ENCODE measurements at regions not wholly inside any gene's neighbourhood (a gene's known extent, or its start where the extent isn't known, plus 50 kb on each side); places are given as distances from the start of the nearest gene placed in this dataset.

DNA sequence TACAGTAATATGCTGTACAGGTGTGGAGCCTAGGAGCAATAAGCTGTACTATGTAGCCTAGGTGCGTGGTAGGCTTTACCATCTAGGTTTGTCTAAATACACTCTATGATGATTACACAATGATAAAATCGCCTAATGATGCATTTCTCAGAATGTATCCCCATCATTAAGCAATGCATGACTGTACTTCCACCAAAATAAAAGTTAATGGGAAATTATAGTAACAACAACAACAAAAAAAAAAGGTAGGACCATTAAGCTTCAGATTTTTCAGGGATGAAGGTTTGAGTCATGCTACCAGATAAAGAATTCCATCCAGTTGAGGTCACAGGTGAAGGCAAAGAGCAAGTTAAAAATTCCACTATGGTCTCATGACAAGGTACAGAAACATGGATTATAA is 68.2 kb downstream of the MAGEA10 start:
- FAIRE-seq (no peak), DNase-seq (ENCODE audit: low read depth, low spot score) (no peak), ATAC-seq (no peak)
- no peak overlapping the region for H3K4me2 ChIP-seq (ENCODE audit: control insufficient read depth, insufficient read depth)
- no peaks in the 10 kb centered on the region for H4K20me1 ChIP-seq (ENCODE audit: control insufficient read depth, insufficient read depth)
- BruUV-seq (replicated peaks): no TSS peak
- intact Hi-C loops (cut with micrococcal nuclease; ENCODE audit: unreplicated experiment): no loop called here
- no peaks in the 10 kb centered on the region for H3K9me3 ChIP-seq (replicated peaks; ENCODE audit: control insufficient read depth, insufficient read depth, low read length)
- ChIA-PET SMC1A (ENCODE audit: uncharacterized antibody, unreplicated experiment) (interaction anchor here (0.6 kb wide), 1 partner anchor 711 kb away, joined by 3 read pairs; no protein-coding TSS in a partner anchor), RAD21 (ENCODE audit: unreplicated experiment) (no interaction called here), POLR2A (no interaction called here), CTCF (no interaction called here)
- H2AFZ ChIP-seq (ENCODE audit: control insufficient read depth, low read depth, low read length): no peak overlapping the region
- H3K27me3 ChIP-seq (replicated peaks in 1 of 2; ENCODE audit: control insufficient read depth in 2 of 2, insufficient read depth in 2 of 2, low read length in 1 of 2): no peaks in the 10 kb centered on the region
- H3K4me3 ChIP-seq: no peak overlapping the region
- H3K9ac ChIP-seq (ENCODE audit: control insufficient read depth, insufficient read depth, low read length): no peak overlapping the region
- H3K4me1 ChIP-seq (ENCODE audit: control insufficient read depth, insufficient read depth, low read length): no peaks in the 10 kb centered on the region
- H3K36me3 ChIP-seq (ENCODE audit: control insufficient read depth in 2 of 2, insufficient read depth in 2 of 2, low read length in 1 of 2): no peaks in the 10 kb centered on the region
- no peak for TF ChIP-seq ZSCAN29 (IDR thresholded peaks at IDR 0.05)
- TF ChIP-seq SMC3 (IDR thresholded peaks at IDR 0.05; ENCODE audit: borderline replicate concordance, low read length): no peak
- TF ChIP-seq SIX5 (IDR thresholded peaks at IDR 0.05; ENCODE audit: low read depth, low read length, severe bottlenecking): no peak
- no peak for TF ChIP-seq TAF1 (IDR thresholded peaks at IDR 0.05; ENCODE audit: borderline replicate concordance, low read depth, low read length)
- TF ChIP-seq IRF3 (IDR thresholded peaks at IDR 0.05): no peak
- TF ChIP-seq, protein P1, sequence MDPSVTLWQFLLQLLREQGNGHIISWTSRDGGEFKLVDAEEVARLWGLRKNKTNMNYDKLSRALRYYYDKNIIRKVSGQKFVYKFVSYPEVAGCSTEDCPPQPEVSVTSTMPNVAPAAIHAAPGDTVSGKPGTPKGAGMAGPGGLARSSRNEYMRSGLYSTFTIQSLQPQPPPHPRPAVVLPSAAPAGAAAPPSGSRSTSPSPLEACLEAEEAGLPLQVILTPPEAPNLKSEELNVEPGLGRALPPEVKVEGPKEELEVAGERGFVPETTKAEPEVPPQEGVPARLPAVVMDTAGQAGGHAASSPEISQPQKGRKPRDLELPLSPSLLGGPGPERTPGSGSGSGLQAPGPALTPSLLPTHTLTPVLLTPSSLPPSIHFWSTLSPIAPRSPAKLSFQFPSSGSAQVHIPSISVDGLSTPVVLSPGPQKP (IDR thresholded peaks at IDR 0.05; ENCODE audit: low read depth, low read length): no peak
- no peak for TF ChIP-seq MYB (IDR thresholded peaks at IDR 0.05; ENCODE audit: borderline replicate concordance, low read depth, low read length)
- H3K79me2 ChIP-seq (ENCODE audit: control insufficient read depth, insufficient read depth, low read length): no peaks in the 10 kb centered on the region
- 6% methylated on average over 2 of the region's 2 CpGs for WGBS (ENCODE audit: insufficient coverage, insufficient replicate concordance, low lambda C conversion rate, missing lambda C conversion rate)
- in situ Hi-C loops (cut with MboI): no loop called here
- no peak overlapping the region for H3K27ac ChIP-seq (ENCODE audit: control insufficient read depth, insufficient read depth)

- no peaks in the 10 kb centered on the region for H3K4me1 ChIP-seq (ENCODE audit: control insufficient read depth, insufficient read depth, low read length)
- no peaks in the 10 kb centered on the region for H3K27me3 ChIP-seq (replicated peaks in 1 of 2; ENCODE audit: control insufficient read depth in 2 of 2, insufficient read depth in 2 of 2, low read length in 1 of 2)
- no peaks in the 10 kb centered on the region for H3K36me3 ChIP-seq (ENCODE audit: control insufficient read depth in 2 of 2, insufficient read depth in 2 of 2, low read length in 1 of 2)
- CTCF ChIA-PET: no interaction called here
- no TSS peak for BruUV-seq (replicated peaks)
- POLR2A ChIA-PET: no interaction called here
- H3K9me3 ChIP-seq (replicated peaks; ENCODE audit: control insufficient read depth, insufficient read depth, low read length): no peaks in the 10 kb centered on the region
- H4K20me1 ChIP-seq (ENCODE audit: control insufficient read depth, insufficient read depth): no peaks in the 10 kb centered on the region
- ATAC-seq (no peak), FAIRE-seq (no peak), DNase-seq (ENCODE audit: low read depth, low spot score) (no peak)
- intact Hi-C loops (cut with micrococcal nuclease; ENCODE audit: unreplicated experiment): no loop called here
- SMC1A ChIA-PET (ENCODE audit: uncharacterized antibody, unreplicated experiment): no interaction called here
- H3K79me2 ChIP-seq (ENCODE audit: control insufficient read depth, insufficient read depth, low read length): no peaks in the 10 kb centered on the region
- RAD21 ChIA-PET (ENCODE audit: unreplicated experiment): no interaction called here
- no peak overlapping the region for H3K4me2 ChIP-seq (ENCODE audit: control insufficient read depth, insufficient read depth)
- no peak overlapping the region for H2AFZ ChIP-seq (ENCODE audit: control insufficient read depth, low read depth, low read length)
- no peak overlapping the region for H3K9ac ChIP-seq (ENCODE audit: control insufficient read depth, insufficient read depth, low read length)
- H3K27ac ChIP-seq (ENCODE audit: control insufficient read depth, insufficient read depth): no peak overlapping the region
- in situ Hi-C loops (cut with MboI): no loop called here
- H3K4me3 ChIP-seq: no peak overlapping the region
- TF ChIP-seq RCOR1 (conservative IDR thresholded peaks at IDR 0.05; ENCODE audit: low read depth, low read length) (no peak), IRF4 (IDR thresholded peaks at IDR 0.05; ENCODE audit: low read depth, low read length) (no peak), CBFB (IDR thresholded peaks at IDR 0.05; ENCODE audit: low read depth) (no peak), LARP7 (IDR thresholded peaks at IDR 0.05) (no peak), HSF1 (IDR thresholded peaks at IDR 0.05; ENCODE audit: low read depth, low read length) (no peak)
- TF ChIP-seq, protein P2, sequence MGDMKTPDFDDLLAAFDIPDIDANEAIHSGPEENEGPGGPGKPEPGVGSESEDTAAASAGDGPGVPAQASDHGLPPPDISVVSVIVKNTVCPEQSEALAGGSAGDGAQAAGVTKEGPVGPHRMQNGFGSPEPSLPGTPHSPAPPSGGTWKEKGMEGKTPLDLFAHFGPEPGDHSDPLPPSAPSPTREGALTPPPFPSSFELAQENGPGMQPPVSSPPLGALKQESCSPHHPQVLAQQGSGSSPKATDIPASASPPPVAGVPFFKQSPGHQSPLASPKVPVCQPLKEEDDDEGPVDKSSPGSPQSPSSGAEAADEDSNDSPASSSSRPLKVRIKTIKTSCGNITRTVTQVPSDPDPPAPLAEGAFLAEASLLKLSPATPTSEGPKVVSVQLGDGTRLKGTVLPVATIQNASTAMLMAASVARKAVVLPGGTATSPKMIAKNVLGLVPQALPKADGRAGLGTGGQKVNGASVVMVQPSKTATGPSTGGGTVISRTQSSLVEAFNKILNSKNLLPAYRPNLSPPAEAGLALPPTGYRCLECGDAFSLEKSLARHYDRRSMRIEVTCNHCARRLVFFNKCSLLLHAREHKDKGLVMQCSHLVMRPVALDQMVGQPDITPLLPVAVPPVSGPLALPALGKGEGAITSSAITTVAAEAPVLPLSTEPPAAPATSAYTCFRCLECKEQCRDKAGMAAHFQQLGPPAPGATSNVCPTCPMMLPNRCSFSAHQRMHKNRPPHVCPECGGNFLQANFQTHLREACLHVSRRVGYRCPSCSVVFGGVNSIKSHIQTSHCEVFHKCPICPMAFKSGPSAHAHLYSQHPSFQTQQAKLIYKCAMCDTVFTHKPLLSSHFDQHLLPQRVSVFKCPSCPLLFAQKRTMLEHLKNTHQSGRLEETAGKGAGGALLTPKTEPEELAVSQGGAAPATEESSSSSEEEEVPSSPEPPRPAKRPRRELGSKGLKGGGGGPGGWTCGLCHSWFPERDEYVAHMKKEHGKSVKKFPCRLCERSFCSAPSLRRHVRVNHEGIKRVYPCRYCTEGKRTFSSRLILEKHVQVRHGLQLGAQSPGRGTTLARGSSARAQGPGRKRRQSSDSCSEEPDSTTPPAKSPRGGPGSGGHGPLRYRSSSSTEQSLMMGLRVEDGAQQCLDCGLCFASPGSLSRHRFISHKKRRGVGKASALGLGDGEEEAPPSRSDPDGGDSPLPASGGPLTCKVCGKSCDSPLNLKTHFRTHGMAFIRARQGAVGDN (IDR thresholded peaks at IDR 0.05): no peak
Observed at GRCh38 chrX:152061557-152061956, 76.8 kb downstream of the MAGEA10 start.

All from GM12878 (cell line).